Thoracic aorta (tissue), 2 donors: ENCODE measurements at regions not wholly inside any gene's neighbourhood (a gene's known extent, or its start where the extent isn't known, plus 50 kb on each side); places are given as distances from the start of the nearest gene placed in this dataset.

Experiments used
- ATAC-seq: fragments of 150-250 bp; one replicate; pipeline ENCODE4 v1.8.0; 2017; ENCODE audit warnings: low read depth; ENCODE audit not compliant: insufficient number of reproducible peaks, low FRiP score
- DNase-seq: peaks from one replicate; pipeline ENCODE4 v3.0.0-alpha.2; 2020; ENCODE audit warnings: low spot score
- H3K27ac ChIP-seq, 2 donors: fragments of 200-600 bp; sonication (generic); 1 replicate in 1 of 2; 2 replicates in 1 of 2; pipeline ENCODE4 v1.5.1; 2016; ENCODE audit warnings: mild to moderate bottlenecking in 2 of 2, moderate library complexity in 2 of 2
- H3K27me3 ChIP-seq: fragments of 200-600 bp; sonication (generic); replicated peaks from 2 replicates; pipeline ENCODE4 v1.6.0; 2016; ENCODE audit warnings: mild to moderate bottlenecking; ENCODE audit not compliant: insufficient read depth
- H3K36me3 ChIP-seq: fragments of 200-600 bp; sonication (generic); one replicate; pipeline ENCODE4 v1.5.1; 2016
- H3K4me1 ChIP-seq, 2 donors: fragments of 200-600 bp; sonication (generic); 1 replicate in 1 of 2; 2 replicates in 1 of 2; pipeline versions ENCODE4 v1.5.1 to v1.6.0; 2016; ENCODE audit warnings: low read depth in 2 of 2, mild to moderate bottlenecking in 1 of 2; ENCODE audit not compliant: control insufficient read depth in 1 of 2
- H3K4me3 ChIP-seq: fragments of 200-600 bp; sonication (generic); 2 replicates; pipeline ENCODE4 v1.5.1; 2016; ENCODE audit warnings: mild to moderate bottlenecking
- H3K9me3 ChIP-seq: fragments of 200-600 bp; sonication (generic); 2 replicates; pipeline ENCODE4 v1.5.1; 2016
- TF ChIP-seq, protein P1 (sequence below): fragments of 200-600 bp; sonication (generic); IDR thresholded peaks from one replicate; pipeline ENCODE4 v1.5.1; 2019; ENCODE audit warnings: antibody characterized with exemption

DNA sequence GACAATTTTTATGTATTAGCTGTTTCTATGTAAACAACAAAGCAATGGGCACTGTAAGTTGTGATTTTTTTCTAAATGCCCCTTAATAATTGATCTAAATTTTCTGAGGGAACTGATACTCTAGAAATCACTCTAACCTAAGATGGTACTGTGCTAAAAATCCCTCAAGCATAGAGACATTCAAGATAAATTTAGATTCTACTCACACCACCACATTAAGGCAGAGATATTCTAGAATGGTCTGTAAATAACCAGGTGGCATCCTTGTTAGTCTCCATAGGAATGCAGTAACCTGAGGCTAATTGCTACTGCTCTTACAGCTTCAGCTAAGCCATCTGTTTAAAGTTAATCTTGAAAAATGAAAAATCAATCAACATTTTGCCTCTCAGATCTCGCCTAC lies 87.3 kb downstream of the SLC41A2 start:
- no peaks in the 10 kb centered on the region for H3K27me3 ChIP-seq
- no peak overlapping the region for H3K4me3 ChIP-seq
- ATAC-seq (no peak), DNase-seq (no peak)
- H3K36me3 ChIP-seq = no peaks in the 10 kb centered on the region
- no peaks in the 10 kb centered on the region for H3K9me3 ChIP-seq
- H3K27ac ChIP-seq = no peak overlapping the region
- peaks cover 26 to 53% of the 10 kb centered on the region in 2 donors for H3K4me1 ChIP-seq
- TF ChIP-seq, protein P1, sequence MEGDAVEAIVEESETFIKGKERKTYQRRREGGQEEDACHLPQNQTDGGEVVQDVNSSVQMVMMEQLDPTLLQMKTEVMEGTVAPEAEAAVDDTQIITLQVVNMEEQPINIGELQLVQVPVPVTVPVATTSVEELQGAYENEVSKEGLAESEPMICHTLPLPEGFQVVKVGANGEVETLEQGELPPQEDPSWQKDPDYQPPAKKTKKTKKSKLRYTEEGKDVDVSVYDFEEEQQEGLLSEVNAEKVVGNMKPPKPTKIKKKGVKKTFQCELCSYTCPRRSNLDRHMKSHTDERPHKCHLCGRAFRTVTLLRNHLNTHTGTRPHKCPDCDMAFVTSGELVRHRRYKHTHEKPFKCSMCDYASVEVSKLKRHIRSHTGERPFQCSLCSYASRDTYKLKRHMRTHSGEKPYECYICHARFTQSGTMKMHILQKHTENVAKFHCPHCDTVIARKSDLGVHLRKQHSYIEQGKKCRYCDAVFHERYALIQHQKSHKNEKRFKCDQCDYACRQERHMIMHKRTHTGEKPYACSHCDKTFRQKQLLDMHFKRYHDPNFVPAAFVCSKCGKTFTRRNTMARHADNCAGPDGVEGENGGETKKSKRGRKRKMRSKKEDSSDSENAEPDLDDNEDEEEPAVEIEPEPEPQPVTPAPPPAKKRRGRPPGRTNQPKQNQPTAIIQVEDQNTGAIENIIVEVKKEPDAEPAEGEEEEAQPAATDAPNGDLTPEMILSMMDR = no peak

DNA sequence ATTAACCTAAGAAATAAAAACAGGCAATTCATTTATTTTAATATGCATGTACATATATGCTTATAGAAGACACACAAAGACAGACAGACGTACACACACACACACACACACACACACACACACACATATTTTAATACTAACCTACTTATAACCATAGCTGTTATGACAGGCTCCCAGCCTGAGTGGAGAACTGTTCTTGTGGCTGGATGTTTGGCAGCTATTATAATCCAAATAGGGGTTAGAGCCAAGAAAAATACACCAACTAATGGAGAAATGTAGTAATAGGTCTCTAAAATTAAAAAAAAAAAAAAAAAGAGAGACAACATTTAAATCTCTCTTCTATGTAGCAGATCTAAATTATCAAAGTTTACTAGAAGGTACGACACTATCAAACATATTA lies 91.8 kb downstream of the SLC41A2 start:
- no peaks in the 10 kb centered on the region for H3K27me3 ChIP-seq
- no peaks in the 10 kb centered on the region for H3K9me3 ChIP-seq
- peak; percentile 69 for ATAC-seq
- TF ChIP-seq, protein P1 = no peak
- H3K4me3 ChIP-seq = no peak overlapping the region
- H3K27ac ChIP-seq = peak overlapping the region; percentile 72 to 73
- H3K36me3 ChIP-seq = no peaks in the 10 kb centered on the region
- DNase-seq = peak; percentile 4
- H3K4me1 ChIP-seq = peaks cover 40 to 70% of the 10 kb centered on the region in 2 donors

DNA sequence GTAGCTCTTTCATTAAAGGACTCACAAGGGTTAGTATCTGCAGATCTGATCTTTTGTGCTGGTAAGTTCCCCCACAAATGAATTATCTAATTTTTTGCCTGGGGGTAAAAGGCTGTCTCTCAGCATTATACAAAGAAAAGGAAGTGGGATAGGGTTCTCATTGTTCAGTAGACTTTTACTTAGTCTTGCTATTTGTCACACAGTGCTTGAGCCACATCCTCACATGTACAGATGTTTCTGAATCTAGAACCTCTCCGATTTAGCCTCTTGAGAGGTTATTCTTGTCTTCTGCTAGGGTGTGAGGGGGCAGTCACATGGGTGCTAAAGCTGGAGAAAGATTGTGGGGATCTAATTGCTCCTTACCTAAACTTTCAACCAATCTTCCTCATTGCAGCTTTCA lies 93.0 kb downstream of the SLC41A2 start:
- Histone ChIP-seq H3K27ac (peak overlapping the region; percentile 72 to 73), H3K4me1 (peaks cover 40 to 69% of the 10 kb centered on the region in 2 donors), H3K36me3 (no peaks in the 10 kb centered on the region), H3K27me3 (no peaks in the 10 kb centered on the region), H3K4me3 (no peak overlapping the region), H3K9me3 (no peaks in the 10 kb centered on the region)
- no peak for DNase-seq
- TF ChIP-seq, protein P1 = no peak
- ATAC-seq = no peak

DNA sequence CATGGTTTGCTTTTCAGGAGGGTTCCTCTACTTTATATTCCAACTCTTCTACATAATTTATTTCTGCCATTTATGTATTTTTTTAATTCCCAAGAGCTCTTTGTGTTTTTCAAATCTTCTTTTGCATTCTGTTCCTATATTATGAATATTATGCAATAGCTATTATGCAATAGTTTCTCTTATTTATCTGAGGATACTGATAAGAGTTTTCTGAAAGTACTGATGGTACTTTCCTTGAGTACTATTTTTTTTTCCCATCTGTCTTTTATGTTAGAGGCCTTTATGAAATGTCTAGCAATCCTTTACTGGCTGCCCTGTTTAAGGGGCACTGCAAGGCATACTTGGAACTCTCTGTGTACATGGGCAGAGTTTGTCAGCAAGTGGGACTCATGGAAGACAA lies 93.4 kb downstream of the SLC41A2 start:
- Histone ChIP-seq H3K27me3 (no peaks in the 10 kb centered on the region), H3K9me3 (no peaks in the 10 kb centered on the region), H3K36me3 (no peaks in the 10 kb centered on the region), H3K27ac (peak overlapping the region; percentile 72 to 73), H3K4me3 (no peak overlapping the region), H3K4me1 (peaks cover 40 to 65% of the 10 kb centered on the region in 2 donors)
- ATAC-seq (no peak), DNase-seq (no peak)
- TF ChIP-seq, protein P1 = no peak

DNA sequence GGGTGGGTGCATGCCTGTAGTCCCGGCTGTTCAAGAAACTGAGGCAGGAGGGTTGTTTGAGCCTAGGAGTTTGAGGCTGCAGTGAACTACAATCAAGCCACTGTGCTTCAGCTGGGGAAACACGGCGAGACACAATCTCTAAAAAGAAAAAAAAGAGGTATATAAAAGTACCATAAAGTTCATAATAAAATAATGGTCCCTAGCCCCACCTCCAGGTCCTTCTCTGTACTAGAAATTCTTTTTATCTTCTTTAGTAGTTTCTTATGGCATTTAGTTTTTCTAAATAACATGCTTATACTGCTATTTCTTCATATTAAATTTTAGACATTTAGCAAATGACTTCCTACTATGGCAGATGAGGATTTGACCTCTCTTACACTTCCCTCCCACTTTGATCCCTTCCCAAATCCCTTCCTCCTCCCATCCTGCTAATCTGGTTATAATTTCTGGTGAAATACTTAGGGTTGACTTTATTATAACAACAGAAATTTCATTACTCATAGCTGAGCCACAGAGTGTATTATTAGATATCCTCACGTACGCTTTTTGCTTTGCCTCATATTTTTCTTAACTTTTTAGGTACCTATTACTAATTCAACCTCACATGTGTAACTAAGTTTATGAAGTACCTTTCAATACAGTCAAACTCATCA lies 94.7 kb downstream of the SLC41A2 start:
- Histone ChIP-seq H3K9me3 (no peaks in the 10 kb centered on the region), H3K4me1 (peaks cover 43 to 63% of the 10 kb centered on the region in 2 donors), H3K27ac (peak overlapping the region; percentile 73), H3K4me3 (no peak overlapping the region), H3K36me3 (no peaks in the 10 kb centered on the region), H3K27me3 (no peaks in the 10 kb centered on the region)
- DNase-seq = no peak
- ATAC-seq = peak; percentile 75
- TF ChIP-seq, protein P1 = peak; percentile 8
